NT2/D1 (cell line): ENCODE measurements at regions not wholly inside any gene's neighbourhood (a gene's known extent, or its start where the extent isn't known, plus 50 kb on each side); places are given as distances from the start of the nearest gene placed in this dataset.

Experiments used
- YY1 ChIP-seq: IDR thresholded peaks from 2 replicates; pipeline ENCODE4 v1.6.1; 2011; ENCODE audit not compliant: insufficient read length, insufficient read depth
- ZNF274 ChIP-seq: IDR thresholded peaks from 2 replicates; pipeline ENCODE4 v1.6.1; 2011; ENCODE audit warnings: mild to moderate bottlenecking, low read depth, low read length

GRCh38 chr12:78556651-78557050, 307.9 kb upstream of the SYT1 start:
- no peak for TF ChIP-seq ZNF274
- TF ChIP-seq YY1: no peak
